ENCODE measurements at regions not wholly inside any gene's neighbourhood (a gene's known extent, or its start where the extent isn't known, plus 50 kb on each side); places are given as distances from the start of the nearest gene placed in this dataset.

GRCh38 chr7:121793716-121794115 lies 79.2 kb upstream of the PTPRZ1 start:
- no peaks in the 10 kb centered on the region for H3K36me3 Mint-ChIP-seq
- no peak for DNase-seq (ENCODE audit: extremely low spot score, unreplicated experiment)
- no peak for TF ChIP-seq CTCF (conservative IDR thresholded peaks at IDR 0.05)
- peaks cover 14% of the 10 kb centered on the region for H3K4me1 Mint-ChIP-seq (ENCODE audit: unreplicated experiment)
- no peaks in the 10 kb centered on the region for H3K9me3 Mint-ChIP-seq
- no peak overlapping the region for H3K4me3 Mint-ChIP-seq
- H3K27me3 Mint-ChIP-seq, result no peaks in the 10 kb centered on the region
- no peak overlapping the region for H3K27ac Mint-ChIP-seq

GRCh38 chr7:121777672-121778071 lies 95.3 kb upstream of the PTPRZ1 start:
- Mint-ChIP-seq H3K9me3 (no peaks in the 10 kb centered on the region), H3K27ac (no peak overlapping the region)
- TF ChIP-seq CTCF (conservative IDR thresholded peaks at IDR 0.05), result no peak

GRCh38 chr7:121774563-121774962 lies 98.4 kb upstream of the PTPRZ1 start:
- no peak for TF ChIP-seq CTCF (conservative IDR thresholded peaks at IDR 0.05)
- no peak overlapping the region for H3K4me3 Mint-ChIP-seq
- H3K4me1 Mint-ChIP-seq (ENCODE audit: unreplicated experiment), result no peaks in the 10 kb centered on the region

More at GRCh38 chr7:121777672-121778071, 95.3 kb upstream of the PTPRZ1 start:
- Mint-ChIP-seq H3K4me3 (no peak overlapping the region), H3K27me3 (no peaks in the 10 kb centered on the region), H3K4me1 (ENCODE audit: unreplicated experiment) (no peaks in the 10 kb centered on the region), H3K36me3 (no peaks in the 10 kb centered on the region)
- DNase-seq (ENCODE audit: extremely low spot score, unreplicated experiment), result no peak

GRCh38 chr7:121766676-121767075 lies 106.3 kb upstream of the PTPRZ1 start:
- no peaks in the 10 kb centered on the region for H3K36me3 Mint-ChIP-seq
- H3K4me3 Mint-ChIP-seq, result no peak overlapping the region
- H3K4me1 Mint-ChIP-seq (ENCODE audit: unreplicated experiment), result no peaks in the 10 kb centered on the region
- H3K27me3 Mint-ChIP-seq, result no peaks in the 10 kb centered on the region
- no peak overlapping the region for H3K27ac Mint-ChIP-seq
- TF ChIP-seq CTCF (conservative IDR thresholded peaks at IDR 0.05), result no peak
- H3K9me3 Mint-ChIP-seq, result no peaks in the 10 kb centered on the region
- no peak for DNase-seq (ENCODE audit: extremely low spot score, unreplicated experiment)

More at GRCh38 chr7:121774563-121774962, 98.4 kb upstream of the PTPRZ1 start:
- Mint-ChIP-seq H3K36me3 (no peaks in the 10 kb centered on the region), H3K9me3 (no peaks in the 10 kb centered on the region), H3K27me3 (no peaks in the 10 kb centered on the region), H3K27ac (no peak overlapping the region)
- no peak for DNase-seq (ENCODE audit: extremely low spot score, unreplicated experiment)

GRCh38 chr7:121761399-121761798 lies 111.6 kb upstream of the PTPRZ1 start:
- TF ChIP-seq CTCF (conservative IDR thresholded peaks at IDR 0.05), result no peak
- DNase-seq (ENCODE audit: extremely low spot score, unreplicated experiment), result no peak
- Mint-ChIP-seq H3K36me3 (no peaks in the 10 kb centered on the region), H3K27me3 (no peaks in the 10 kb centered on the region), H3K27ac (no peak overlapping the region), H3K9me3 (no peaks in the 10 kb centered on the region), H3K4me3 (no peak overlapping the region), H3K4me1 (ENCODE audit: unreplicated experiment) (no peaks in the 10 kb centered on the region)

Data from type B pancreatic cell (in vitro differentiated cells).